Body of pancreas (tissue), 4 donors: ENCODE measurements at regions not wholly inside any gene's neighbourhood (a gene's known extent, or its start where the extent isn't known, plus 50 kb on each side); places are given as distances from the start of the nearest gene placed in this dataset.

Experiments
- ATAC-seq: fragments of 150-250 bp; one replicate; pipeline ENCODE4 v1.9.1; 2016
- DNase-seq, 4 donors: peaks; one replicate each; pipeline ENCODE4 v3.0.0-alpha.2; 2019
- H3K27ac ChIP-seq, 4 donors: fragments of 200-600 bp; sonication (generic); 1 replicate in 3 of 4; 2 replicates in 1 of 4; pipeline versions ENCODE4 v1.5.1 to v1.6.1; 2016 to 2019; ENCODE audit warnings: mild to moderate bottlenecking in 1 of 4, mixed read lengths in 1 of 4, moderate library complexity in 1 of 4
- H3K27me3 ChIP-seq, 2 donors: fragments of 200-600 bp; sonication (generic); one replicate each; pipeline ENCODE4 v1.6.0; 2016; ENCODE audit warnings: mild to moderate bottlenecking in 1 of 2
- H3K36me3 ChIP-seq, 2 donors: fragments of 200-600 bp; sonication (generic); replicated peaks in 1 of 2; 2 replicates each; pipeline ENCODE4 v1.5.1; 2016; ENCODE audit warnings: low read depth in 2 of 2; ENCODE audit not compliant: insufficient read depth in 1 of 2
- H3K4me1 ChIP-seq: fragments of 200-600 bp; sonication (generic); one replicate; pipeline ENCODE4 v1.6.0; 2016
- H3K4me3 ChIP-seq, 2 donors: fragments of 200-600 bp; sonication (generic); 1 replicate in 1 of 2; 2 replicates in 1 of 2; pipeline ENCODE4 v1.5.1; 2016 to 2019
- H3K9me3 ChIP-seq, 3 donors: fragments of 200-600 bp; sonication (generic); 1 replicate in 2 of 3; 2 replicates in 1 of 3; pipeline ENCODE4 v1.5.1; 2016
- CTCF ChIP-seq, 7 experiments: fragments of 450-650 bp in 4 of 7; fragments of 200-600 bp in 3 of 7; sonication (generic) in 3 of 7; IDR thresholded peaks; one replicate each; pipeline ENCODE4 v1.5.1; 2016 to 2019; ENCODE audit warnings: antibody characterized with exemption in 7 of 7
- POLR2A ChIP-seq, 3 donors: fragments of 450-650 bp; IDR thresholded peaks; one replicate each; pipeline ENCODE4 v1.6.1; 2016; ENCODE audit warnings: antibody characterized with exemption in 3 of 3, mild to moderate bottlenecking in 2 of 3
- WGBS, 2 donors: methylation state at CpG; one replicate each; pipeline ENCODE4 v1.1.5; 2017; 5-methylcytosine and 5-hydroxymethylcytosine counted together
- intact Hi-C: fragments of 100-400 bp; cut with DNase I; formaldehyde crosslinking; loops from one replicate; pipeline ENCODE4 v1.15.1; 2023

- WGBS, 2 donors, result 57 to 59% methylated on average over 4 of the region's 4 CpGs
- DNase-seq (no peak), ATAC-seq (no peak)
- TF ChIP-seq POLR2A (IDR thresholded peaks at IDR 0.05) (no peak), CTCF (IDR thresholded peaks at IDR 0.05) (no peak)
- Histone ChIP-seq H3K4me1 (no peaks in the 10 kb centered on the region), H3K27ac (no peak overlapping the region), H3K36me3 (no peaks in the 10 kb centered on the region), H3K9me3 (no peaks in the 10 kb centered on the region), H3K4me3 (no peak overlapping the region), H3K27me3 (no peaks in the 10 kb centered on the region)
- intact Hi-C loops, result no loop called here
Measured at GRCh38 chr1:78426408-78426807, 64.4 kb upstream of the PTGFR start.

GRCh38 chr1:78427506-78427905, 63.3 kb upstream of the PTGFR start:
- 43 to 47% methylated on average over 2 of the region's 2 CpGs for WGBS, 2 donors

GRCh38 chr1:78432016-78432415, 58.8 kb upstream of the PTGFR start:
- no peak for DNase-seq
- no peaks in the 10 kb centered on the region for H3K4me1 ChIP-seq
- H3K9me3 ChIP-seq, result no peaks in the 10 kb centered on the region
- WGBS, 2 donors, result 42 to 51% methylated on average over 1 of the region's 1 CpG
- no peak overlapping the region for H3K4me3 ChIP-seq
- H3K36me3 ChIP-seq, result no peaks in the 10 kb centered on the region
- H3K27ac ChIP-seq, result no peak overlapping the region
- no peak for ATAC-seq
- intact Hi-C loops, result no loop called here
- no peaks in the 10 kb centered on the region for H3K27me3 ChIP-seq
- TF ChIP-seq POLR2A (IDR thresholded peaks at IDR 0.05) (no peak), CTCF (IDR thresholded peaks at IDR 0.05) (no peak)

More at GRCh38 chr1:78427506-78427905, 63.3 kb upstream of the PTGFR start:
- TF ChIP-seq POLR2A (IDR thresholded peaks at IDR 0.05), result no peak
- TF ChIP-seq CTCF (IDR thresholded peaks at IDR 0.05), result no peak
- no peaks in the 10 kb centered on the region for H3K9me3 ChIP-seq
- H3K4me3 ChIP-seq, result no peak overlapping the region
- H3K4me1 ChIP-seq, result no peaks in the 10 kb centered on the region
- no peaks in the 10 kb centered on the region for H3K27me3 ChIP-seq
- ATAC-seq (no peak), DNase-seq (no peak)
- H3K36me3 ChIP-seq, result no peaks in the 10 kb centered on the region
- intact Hi-C loops, result no loop called here
- no peak overlapping the region for H3K27ac ChIP-seq

GRCh38 chr1:78434351-78434750, 56.4 kb upstream of the PTGFR start:
- WGBS, 2 donors, result 57 to 81% methylated on average over 2 of the region's 2 CpGs
- Histone ChIP-seq H3K9me3 (no peaks in the 10 kb centered on the region), H3K4me3 (no peak overlapping the region), H3K27ac (no peak overlapping the region), H3K4me1 (no peaks in the 10 kb centered on the region), H3K27me3 (no peaks in the 10 kb centered on the region), H3K36me3 (no peaks in the 10 kb centered on the region)
- DNase-seq, result no peak
- ATAC-seq, result no peak
- intact Hi-C loops, result no loop called here
- TF ChIP-seq CTCF (IDR thresholded peaks at IDR 0.05) (no peak), POLR2A (IDR thresholded peaks at IDR 0.05) (no peak)

- ATAC-seq, result no peak
Measured at GRCh38 chr1:78436961-78437360, 53.8 kb upstream of the PTGFR start.

More at GRCh38 chr1:78436961-78437360, 53.8 kb upstream of the PTGFR start:
- intact Hi-C loops, result no loop called here
- TF ChIP-seq CTCF (IDR thresholded peaks at IDR 0.05) (no peak), POLR2A (IDR thresholded peaks at IDR 0.05) (no peak)
- Histone ChIP-seq H3K4me3 (no peak overlapping the region), H3K4me1 (no peaks in the 10 kb centered on the region), H3K36me3 (no peaks in the 10 kb centered on the region), H3K9me3 (no peaks in the 10 kb centered on the region), H3K27ac (no peak overlapping the region), H3K27me3 (no peaks in the 10 kb centered on the region)
- no peak for DNase-seq
- WGBS, 2 donors, result 50 to 64% methylated on average over 1 of the region's 1 CpG
